ENCODE measurements at regions not wholly inside any gene's neighbourhood (a gene's known extent, or its start where the extent isn't known, plus 50 kb on each side); places are given as distances from the start of the nearest gene placed in this dataset.

DNA sequence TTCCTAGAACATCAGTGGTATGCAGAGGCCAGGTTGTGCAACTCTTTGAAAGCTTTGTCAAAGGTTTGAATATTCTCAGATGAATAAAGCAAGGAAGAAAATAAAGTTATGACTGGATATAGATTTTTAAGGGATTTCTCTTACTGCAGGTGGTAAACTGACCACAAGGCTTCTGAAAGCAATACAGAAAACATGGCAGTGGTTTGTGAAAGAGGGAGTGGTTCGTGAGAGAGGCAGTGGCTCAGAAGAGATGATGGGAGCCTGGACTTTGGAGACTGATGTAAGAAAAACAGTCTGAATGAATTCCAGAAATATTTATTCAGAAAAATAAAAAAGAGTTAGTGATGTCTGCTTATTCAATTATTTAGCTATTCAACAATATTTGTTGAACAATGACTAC lies 380.4 kb upstream of the CTNND2 start:
- POLR2A ChIA-PET = no interaction called here
- H3K4me1 ChIP-seq (ENCODE audit: control insufficient read depth in 1 of 2, insufficient read depth in 2 of 2, low read length in 2 of 2) = no peaks in the 10 kb centered on the region
- ATAC-seq = no peak
- H3K9ac ChIP-seq (ENCODE audit: low read length) = no peak overlapping the region
- no peak overlapping the region for H3K27ac ChIP-seq (ENCODE audit: low read depth, low read length)
- RAD21 ChIA-PET (ENCODE audit: low non-redundant PET in 1 of 2, low total read pairs in 2 of 2, uncharacterized antibody in 2 of 2, unreplicated experiment in 2 of 2) = no interaction called here
- H3K9me2 ChIP-seq (ENCODE audit: insufficient read depth) = no peaks in the 10 kb centered on the region
- H3K9me3 ChIP-seq (ENCODE audit: control insufficient read depth in 1 of 2, insufficient read depth in 1 of 2, low read depth in 1 of 2, low read length in 2 of 2) = peaks cover 3 to 4% of the 10 kb centered on the region in 2 experiments; a peak in 2 of 4 replicates
- intact Hi-C loops (cut with micrococcal nuclease) = no loop called here
- H3K4me3 ChIP-seq (replicated peaks in 1 of 2; ENCODE audit: low read depth in 1 of 2, low read length in 2 of 2) = no peak overlapping the region
- no peak for DNase-seq (ENCODE audit: low read depth, low spot score)
- CTCF ChIA-PET = no interaction called here
- no TSS peak for BruUV-seq (replicated peaks)
- no peaks in the 10 kb centered on the region for H3K79me2 ChIP-seq (ENCODE audit: insufficient read depth, low read length)
- H4K20me1 ChIP-seq (ENCODE audit: insufficient read depth) = no peaks in the 10 kb centered on the region
- H3K27me3 ChIP-seq (ENCODE audit: insufficient read depth, low read length) = no peaks in the 10 kb centered on the region
- H3K4me2 ChIP-seq (ENCODE audit: low read length) = no peak overlapping the region
- H2AFZ ChIP-seq (ENCODE audit: low read depth, low read length, poor library complexity, severe bottlenecking) = no peak overlapping the region
- TF ChIP-seq, protein P1, sequence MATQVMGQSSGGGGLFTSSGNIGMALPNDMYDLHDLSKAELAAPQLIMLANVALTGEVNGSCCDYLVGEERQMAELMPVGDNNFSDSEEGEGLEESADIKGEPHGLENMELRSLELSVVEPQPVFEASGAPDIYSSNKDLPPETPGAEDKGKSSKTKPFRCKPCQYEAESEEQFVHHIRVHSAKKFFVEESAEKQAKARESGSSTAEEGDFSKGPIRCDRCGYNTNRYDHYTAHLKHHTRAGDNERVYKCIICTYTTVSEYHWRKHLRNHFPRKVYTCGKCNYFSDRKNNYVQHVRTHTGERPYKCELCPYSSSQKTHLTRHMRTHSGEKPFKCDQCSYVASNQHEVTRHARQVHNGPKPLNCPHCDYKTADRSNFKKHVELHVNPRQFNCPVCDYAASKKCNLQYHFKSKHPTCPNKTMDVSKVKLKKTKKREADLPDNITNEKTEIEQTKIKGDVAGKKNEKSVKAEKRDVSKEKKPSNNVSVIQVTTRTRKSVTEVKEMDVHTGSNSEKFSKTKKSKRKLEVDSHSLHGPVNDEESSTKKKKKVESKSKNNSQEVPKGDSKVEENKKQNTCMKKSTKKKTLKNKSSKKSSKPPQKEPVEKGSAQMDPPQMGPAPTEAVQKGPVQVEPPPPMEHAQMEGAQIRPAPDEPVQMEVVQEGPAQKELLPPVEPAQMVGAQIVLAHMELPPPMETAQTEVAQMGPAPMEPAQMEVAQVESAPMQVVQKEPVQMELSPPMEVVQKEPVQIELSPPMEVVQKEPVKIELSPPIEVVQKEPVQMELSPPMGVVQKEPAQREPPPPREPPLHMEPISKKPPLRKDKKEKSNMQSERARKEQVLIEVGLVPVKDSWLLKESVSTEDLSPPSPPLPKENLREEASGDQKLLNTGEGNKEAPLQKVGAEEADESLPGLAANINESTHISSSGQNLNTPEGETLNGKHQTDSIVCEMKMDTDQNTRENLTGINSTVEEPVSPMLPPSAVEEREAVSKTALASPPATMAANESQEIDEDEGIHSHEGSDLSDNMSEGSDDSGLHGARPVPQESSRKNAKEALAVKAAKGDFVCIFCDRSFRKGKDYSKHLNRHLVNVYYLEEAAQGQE (IDR thresholded peaks at IDR 0.05; ENCODE audit: low read depth) = no peak
- TF ChIP-seq POLR2A (IDR thresholded peaks at IDR 0.05; ENCODE audit: borderline replicate concordance, extremely low read depth, insufficient read depth, insufficient read length) = no peak
- no peak for TF ChIP-seq EGR1 (IDR thresholded peaks at IDR 0.05; ENCODE audit: low read depth)
- TF ChIP-seq, protein P2, sequence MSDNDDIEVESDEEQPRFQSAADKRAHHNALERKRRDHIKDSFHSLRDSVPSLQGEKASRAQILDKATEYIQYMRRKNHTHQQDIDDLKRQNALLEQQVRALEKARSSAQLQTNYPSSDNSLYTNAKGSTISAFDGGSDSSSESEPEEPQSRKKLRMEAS (IDR thresholded peaks at IDR 0.05) = no peak
- no peak for TF ChIP-seq EZH2 (IDR thresholded peaks at IDR 0.05)
- TF ChIP-seq POLR2AphosphoS5 (IDR thresholded peaks at IDR 0.05; ENCODE audit: low read depth, low read length) = no peak
- TF ChIP-seq, protein P3, sequence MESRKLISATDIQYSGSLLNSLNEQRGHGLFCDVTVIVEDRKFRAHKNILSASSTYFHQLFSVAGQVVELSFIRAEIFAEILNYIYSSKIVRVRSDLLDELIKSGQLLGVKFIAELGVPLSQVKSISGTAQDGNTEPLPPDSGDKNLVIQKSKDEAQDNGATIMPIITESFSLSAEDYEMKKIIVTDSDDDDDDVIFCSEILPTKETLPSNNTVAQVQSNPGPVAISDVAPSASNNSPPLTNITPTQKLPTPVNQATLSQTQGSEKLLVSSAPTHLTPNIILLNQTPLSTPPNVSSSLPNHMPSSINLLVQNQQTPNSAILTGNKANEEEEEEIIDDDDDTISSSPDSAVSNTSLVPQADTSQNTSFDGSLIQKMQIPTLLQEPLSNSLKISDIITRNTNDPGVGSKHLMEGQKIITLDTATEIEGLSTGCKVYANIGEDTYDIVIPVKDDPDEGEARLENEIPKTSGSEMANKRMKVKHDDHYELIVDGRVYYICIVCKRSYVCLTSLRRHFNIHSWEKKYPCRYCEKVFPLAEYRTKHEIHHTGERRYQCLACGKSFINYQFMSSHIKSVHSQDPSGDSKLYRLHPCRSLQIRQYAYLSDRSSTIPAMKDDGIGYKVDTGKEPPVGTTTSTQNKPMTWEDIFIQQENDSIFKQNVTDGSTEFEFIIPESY (IDR thresholded peaks at IDR 0.05; ENCODE audit: extremely low read depth, insufficient replicate concordance, low read length) = no peak
- TF ChIP-seq CBX3 (IDR thresholded peaks at IDR 0.05; ENCODE audit: low read depth) = no peak
- TF ChIP-seq SRF (IDR thresholded peaks at IDR 0.05; ENCODE audit: low read depth) = no peak
- no peak for TF ChIP-seq ZNF274 (IDR thresholded peaks at IDR 0.05; ENCODE audit: low read depth, low read length)
- no peak for TF ChIP-seq SP1 (IDR thresholded peaks at IDR 0.05; ENCODE audit: low read depth)
- no peak for TF ChIP-seq CEBPB (IDR thresholded peaks at IDR 0.05; ENCODE audit: low read depth)
- TF ChIP-seq, protein P4, sequence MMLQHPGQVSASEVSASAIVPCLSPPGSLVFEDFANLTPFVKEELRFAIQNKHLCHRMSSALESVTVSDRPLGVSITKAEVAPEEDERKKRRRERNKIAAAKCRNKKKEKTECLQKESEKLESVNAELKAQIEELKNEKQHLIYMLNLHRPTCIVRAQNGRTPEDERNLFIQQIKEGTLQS (IDR thresholded peaks at IDR 0.05) = no peak
- no peaks in the 10 kb centered on the region for H3K36me3 ChIP-seq (ENCODE audit: control insufficient read depth in 1 of 2, insufficient read depth in 2 of 2, low read length in 2 of 2)

All from HCT116 (cell line).